Mesendoderm (in vitro differentiated cells): ENCODE measurements at regions not wholly inside any gene's neighbourhood (a gene's known extent, or its start where the extent isn't known, plus 50 kb on each side); places are given as distances from the start of the nearest gene placed in this dataset.
"Not testable (repeated sequence)": the region's sequence is repeated elsewhere in the genome, so short reads cannot be mapped to it uniquely, and the experiment has no call there.

Source experiments
- DNase-seq: peaks from one replicate; pipeline ENCODE4 v3.0.0; 2013
- H2AK5ac ChIP-seq: 2 replicates; pipeline ENCODE4 v1.6.1; 2013; ENCODE audit warnings: low read length, inconsistent platforms
- H2BK120ac ChIP-seq: 2 replicates; pipeline ENCODE4 v1.6.1; 2013; ENCODE audit warnings: low read depth, mild to moderate bottlenecking, low read length, moderate library complexity, mixed read lengths
- H2BK15ac ChIP-seq: replicated peaks from 2 replicates; pipeline ENCODE4 v1.6.1; 2013; ENCODE audit warnings: low read depth, mild to moderate bottlenecking, moderate library complexity
- H2BK5ac ChIP-seq: 2 replicates; pipeline ENCODE4 v1.6.1; 2013; ENCODE audit warnings: low read length, inconsistent platforms
- H3K18ac ChIP-seq: 2 replicates; pipeline ENCODE4 v1.6.1; 2013; ENCODE audit warnings: mild to moderate bottlenecking, low read length, mixed read lengths
- H3K23ac ChIP-seq: one replicate; pipeline ENCODE4 v1.6.1; 2013; ENCODE audit warnings: low read length
- H3K27ac ChIP-seq: 2 replicates; pipeline ENCODE4 v1.5.1; 2013; ENCODE audit warnings: low read depth, mild to moderate bottlenecking, inconsistent platforms, low read length, moderate library complexity
- H3K27me3 ChIP-seq: 2 replicates; pipeline ENCODE4 v1.6.1; 2013; ENCODE audit warnings: low read length, control low read depth, mild to moderate bottlenecking, inconsistent platforms; ENCODE audit not compliant: insufficient read depth, poor library complexity
- H3K36me3 ChIP-seq: 2 replicates; pipeline ENCODE4 v1.6.1; 2013; ENCODE audit warnings: low read length, inconsistent platforms; ENCODE audit not compliant: control insufficient read depth, insufficient read depth
- H3K4ac ChIP-seq: one replicate; pipeline ENCODE4 v1.6.1; 2013; ENCODE audit warnings: low read depth, mild to moderate bottlenecking, low read length, moderate library complexity
- H3K4me1 ChIP-seq: 2 replicates; pipeline ENCODE4 v1.6.1; 2013; ENCODE audit warnings: low read depth, low read length, inconsistent platforms; ENCODE audit not compliant: control insufficient read depth
- H3K4me2 ChIP-seq: 2 replicates; pipeline ENCODE4 v1.6.1; 2013; ENCODE audit warnings: low read length
- H3K4me3 ChIP-seq: 2 replicates; pipeline ENCODE4 v1.5.1; 2013; ENCODE audit warnings: mild to moderate bottlenecking, low read length
- H3K56ac ChIP-seq: one replicate; pipeline ENCODE4 v1.6.1; 2013; ENCODE audit warnings: low read length
- H3K79me1 ChIP-seq: 2 replicates; pipeline ENCODE4 v1.6.1; 2013; ENCODE audit warnings: low read length, inconsistent platforms
- H3K79me2 ChIP-seq: 2 replicates; pipeline ENCODE4 v1.6.1; 2013; ENCODE audit warnings: mild to moderate bottlenecking, low read length; ENCODE audit not compliant: control insufficient read depth, insufficient read depth
- H3K9ac ChIP-seq: 2 replicates; pipeline ENCODE4 v1.6.1; 2013; ENCODE audit warnings: low read length, inconsistent platforms
- H4K5ac ChIP-seq: one replicate; pipeline ENCODE4 v1.6.1; 2013; ENCODE audit warnings: low read length
- H4K8ac ChIP-seq: one replicate; pipeline ENCODE4 v1.6.1; 2013; ENCODE audit warnings: low read depth, mild to moderate bottlenecking, control low read depth, low read length, moderate library complexity
- WGBS: extraction: QIAGEN DNeasy Blood & Tissue Kit; methylation state at CpG from one replicate; pipeline ENCODE4 v1.1.7; 2013; ENCODE audit warnings: low lambda C conversion rate, missing lambda C conversion rate; ENCODE audit not compliant: insufficient coverage; ENCODE audit errors: extremely low coverage; 5-methylcytosine and 5-hydroxymethylcytosine counted together

- H2BK15ac ChIP-seq = no peak overlapping the region
- no peak overlapping the region for H3K18ac ChIP-seq
- no peak overlapping the region for H3K23ac ChIP-seq
- H2BK5ac ChIP-seq = no peak overlapping the region
- no CpG with 5 or more reads among the region's 2 CpGs for WGBS
- H3K4ac ChIP-seq = no peak overlapping the region
- DNase-seq = no peak
- H3K56ac ChIP-seq = no peak overlapping the region
- no peak overlapping the region for H2BK120ac ChIP-seq
- no peak overlapping the region for H4K8ac ChIP-seq
- H3K79me1 ChIP-seq = no peaks in the 10 kb centered on the region
- H3K4me1 ChIP-seq = no peaks in the 10 kb centered on the region
- no peak overlapping the region for H3K9ac ChIP-seq
- H3K79me2 ChIP-seq = no peaks in the 10 kb centered on the region
- H3K36me3 ChIP-seq = no peaks in the 10 kb centered on the region
- H3K27me3 ChIP-seq = no peaks in the 10 kb centered on the region
- H4K5ac ChIP-seq = no peak overlapping the region
- H3K27ac ChIP-seq = no peak overlapping the region
- no peak overlapping the region for H3K4me3 ChIP-seq
- H3K4me2 ChIP-seq = no peak overlapping the region
- H2AK5ac ChIP-seq = no peak overlapping the region
Measured at GRCh38 chrX:45508454-45508853, 307.8 kb upstream of the DIPK2B start.

- Histone ChIP-seq H2BK120ac (no peak overlapping the region), H3K4me2 (no peak overlapping the region), H3K79me2 (no peaks in the 10 kb centered on the region), H4K8ac (no peak overlapping the region), H3K27me3 (no peaks in the 10 kb centered on the region), H4K5ac (no peak overlapping the region), H3K18ac (no peak overlapping the region), H3K9ac (no peak overlapping the region), H3K4ac (no peak overlapping the region), H2BK15ac (no peak overlapping the region), H3K27ac (no peak overlapping the region), H3K23ac (no peak overlapping the region), H3K79me1 (no peaks in the 10 kb centered on the region), H3K36me3 (no peaks in the 10 kb centered on the region), H2BK5ac (no peak overlapping the region), H2AK5ac (no peak overlapping the region), H3K4me3 (no peak overlapping the region), H3K56ac (no peak overlapping the region), H3K4me1 (no peaks in the 10 kb centered on the region)
- no CpG with 5 or more reads among the region's 2 CpGs for WGBS
- no peak for DNase-seq
Measured at GRCh38 chrX:45506149-45506730, 305.6 kb upstream of the DIPK2B start.

GRCh38 chrX:45505214-45505613, 304.5 kb upstream of the DIPK2B start:
- WGBS = no CpG with 5 or more reads among the region's 1 CpG

GRCh38 chrX:45503787-45504362, 303.2 kb upstream of the DIPK2B start:
- H3K23ac ChIP-seq, H3K4me3 ChIP-seq, H3K18ac ChIP-seq, H2BK120ac ChIP-seq, H3K56ac ChIP-seq, H3K4ac ChIP-seq, H3K9ac ChIP-seq, H3K36me3 ChIP-seq, H2BK15ac ChIP-seq, H3K79me1 ChIP-seq, H4K8ac ChIP-seq, H3K79me2 ChIP-seq, H2BK5ac ChIP-seq, H3K4me2 ChIP-seq, H3K27me3 ChIP-seq, H3K27ac ChIP-seq, H3K4me1 ChIP-seq, H2AK5ac ChIP-seq, H4K5ac ChIP-seq: not testable (repeated sequence)
- WGBS = no CpG with 5 or more reads among the region's 31 CpGs
- peak; percentile 6 for DNase-seq

More at GRCh38 chrX:45505214-45505613, 304.5 kb upstream of the DIPK2B start:
- H3K4me1 ChIP-seq = no peaks in the 10 kb centered on the region
- H3K4me3 ChIP-seq = no peak overlapping the region
- no peak overlapping the region for H3K9ac ChIP-seq
- H3K4me2 ChIP-seq = no peak overlapping the region
- no peaks in the 10 kb centered on the region for H3K36me3 ChIP-seq
- H3K27me3 ChIP-seq = no peaks in the 10 kb centered on the region
- H4K5ac ChIP-seq = no peak overlapping the region
- H3K4ac ChIP-seq = no peak overlapping the region
- no peaks in the 10 kb centered on the region for H3K79me1 ChIP-seq
- no peak overlapping the region for H4K8ac ChIP-seq
- no peak overlapping the region for H2BK15ac ChIP-seq
- no peak overlapping the region for H2AK5ac ChIP-seq
- no peak overlapping the region for H2BK120ac ChIP-seq
- H3K23ac ChIP-seq = no peak overlapping the region
- H2BK5ac ChIP-seq = no peak overlapping the region
- DNase-seq = no peak
- H3K18ac ChIP-seq = no peak overlapping the region
- H3K27ac ChIP-seq = no peak overlapping the region
- no peaks in the 10 kb centered on the region for H3K79me2 ChIP-seq
- H3K56ac ChIP-seq = no peak overlapping the region

- WGBS = no CpG with 5 or more reads among the region's 2 CpGs
- no peak for DNase-seq
Measured at GRCh38 chrX:45502396-45502795, 301.7 kb upstream of the DIPK2B start.

GRCh38 chrX:45497290-45497689, 296.6 kb upstream of the DIPK2B start:
- Histone ChIP-seq H3K18ac (no peak overlapping the region), H3K56ac (no peak overlapping the region), H3K4me2 (no peak overlapping the region), H3K36me3 (no peaks in the 10 kb centered on the region), H3K4me1 (no peaks in the 10 kb centered on the region), H3K79me1 (no peaks in the 10 kb centered on the region), H3K4me3 (no peak overlapping the region), H2AK5ac (no peak overlapping the region), H2BK15ac (no peak overlapping the region), H3K4ac (no peak overlapping the region), H2BK5ac (no peak overlapping the region), H3K23ac (no peak overlapping the region), H4K5ac (no peak overlapping the region), H3K27me3 (no peaks in the 10 kb centered on the region), H3K79me2 (no peaks in the 10 kb centered on the region), H3K9ac (no peak overlapping the region), H4K8ac (no peak overlapping the region), H2BK120ac (no peak overlapping the region), H3K27ac (no peak overlapping the region)
- WGBS = no CpG with 5 or more reads among the region's 3 CpGs
- DNase-seq = no peak

More at GRCh38 chrX:45502396-45502795, 301.7 kb upstream of the DIPK2B start:
- H3K9ac ChIP-seq = no peak overlapping the region
- no peak overlapping the region for H3K27ac ChIP-seq
- no peaks in the 10 kb centered on the region for H3K79me1 ChIP-seq
- H3K36me3 ChIP-seq = no peaks in the 10 kb centered on the region
- H3K4me1 ChIP-seq = no peaks in the 10 kb centered on the region
- H4K5ac ChIP-seq = no peak overlapping the region
- H2BK5ac ChIP-seq = no peak overlapping the region
- H2BK15ac ChIP-seq = no peak overlapping the region
- H3K79me2 ChIP-seq = no peaks in the 10 kb centered on the region
- no peak overlapping the region for H3K4me2 ChIP-seq
- H3K4me3 ChIP-seq = no peak overlapping the region
- no peak overlapping the region for H4K8ac ChIP-seq
- no peak overlapping the region for H2AK5ac ChIP-seq
- no peaks in the 10 kb centered on the region for H3K27me3 ChIP-seq
- no peak overlapping the region for H3K18ac ChIP-seq
- H3K56ac ChIP-seq = no peak overlapping the region
- no peak overlapping the region for H2BK120ac ChIP-seq
- no peak overlapping the region for H3K23ac ChIP-seq
- no peak overlapping the region for H3K4ac ChIP-seq
